H9 (cell line): ENCODE measurements at regions not wholly inside any gene's neighbourhood (a gene's known extent, or its start where the extent isn't known, plus 50 kb on each side); places are given as distances from the start of the nearest gene placed in this dataset.

Experiments used
- DNase-seq: peaks from one replicate; pipeline ENCODE4 v3.0.0-alpha.2; 2017
- H2AFZ ChIP-seq: one replicate; pipeline ENCODE4 v1.6.1; 2013; ENCODE audit warnings: mild to moderate bottlenecking, low read length, control low read depth, moderate library complexity
- H2AK5ac ChIP-seq: 2 replicates; pipeline ENCODE4 v1.6.1; 2013; ENCODE audit warnings: low read length, control low read depth, mixed read lengths; ENCODE audit not compliant: insufficient read length
- H2BK120ac ChIP-seq: one replicate; pipeline ENCODE4 v1.6.1; 2013; ENCODE audit warnings: low read depth, mild to moderate bottlenecking, low read length, control low read depth, inconsistent platforms; ENCODE audit not compliant: poor library complexity, severe bottlenecking
- H2BK12ac ChIP-seq: 2 replicates; pipeline ENCODE4 v1.6.1; 2013; ENCODE audit warnings: low read length, control low read depth, mixed read lengths, low read depth; ENCODE audit not compliant: insufficient read length
- H2BK15ac ChIP-seq: 2 replicates; pipeline ENCODE4 v1.6.1; 2013; ENCODE audit warnings: low read depth, low read length, control low read depth
- H2BK20ac ChIP-seq: one replicate; pipeline ENCODE4 v1.6.1; 2013; ENCODE audit warnings: low read depth, mild to moderate bottlenecking, low read length, control low read depth, inconsistent platforms; ENCODE audit not compliant: poor library complexity, severe bottlenecking
- H2BK5ac ChIP-seq: 2 replicates; pipeline ENCODE4 v1.6.1; 2013; ENCODE audit warnings: low read length, control low read depth, mixed read lengths; ENCODE audit not compliant: insufficient read length
- H3K14ac ChIP-seq: 2 replicates; pipeline ENCODE4 v1.6.1; 2013; ENCODE audit warnings: low read length, control low read depth; ENCODE audit not compliant: insufficient read depth
- H3K18ac ChIP-seq: 2 replicates; pipeline ENCODE4 v1.6.1; 2013; ENCODE audit warnings: low read depth, mild to moderate bottlenecking, mixed read lengths, low read length, control low read depth; ENCODE audit not compliant: insufficient read length
- H3K23ac ChIP-seq: 2 replicates; pipeline ENCODE4 v1.6.1; 2013; ENCODE audit warnings: low read length, control low read depth, mixed read lengths, low read depth; ENCODE audit not compliant: insufficient read length
- H3K23me2 ChIP-seq: 2 replicates; pipeline ENCODE4 v1.6.1; 2013; ENCODE audit warnings: low read depth, mild to moderate bottlenecking, mixed read lengths, low read length, control low read depth; ENCODE audit not compliant: insufficient read length, poor library complexity, severe bottlenecking
- H3K27ac ChIP-seq: 2 replicates; pipeline ENCODE4 v1.5.1; 2013; ENCODE audit warnings: low read length, control low read depth, mixed read lengths, low read depth; ENCODE audit not compliant: insufficient read length
- H3K27me3 ChIP-seq: 2 replicates; pipeline ENCODE4 v1.6.1; 2013; ENCODE audit warnings: low read length, control low read depth, inconsistent platforms; ENCODE audit not compliant: insufficient read depth
- H3K4ac ChIP-seq: 2 replicates; pipeline ENCODE4 v1.6.1; 2013; ENCODE audit warnings: low read depth, mild to moderate bottlenecking, control low read depth, inconsistent platforms, low read length, moderate library complexity
- H3K4me1 ChIP-seq: 2 replicates; pipeline ENCODE4 v1.6.1; 2013; ENCODE audit warnings: low read length, control low read depth, inconsistent platforms; ENCODE audit not compliant: insufficient read depth
- H3K4me2 ChIP-seq: 2 replicates; pipeline ENCODE4 v1.6.1; 2013; ENCODE audit warnings: low read length, control low read depth, mixed read lengths; ENCODE audit not compliant: insufficient read length, insufficient read depth
- H3K56ac ChIP-seq: 2 replicates; pipeline ENCODE4 v1.6.1; 2013; ENCODE audit warnings: low read depth, mild to moderate bottlenecking, mixed read lengths, low read length, control low read depth; ENCODE audit not compliant: insufficient read length
- H3K79me1 ChIP-seq: 2 replicates; pipeline ENCODE4 v1.6.1; 2013; ENCODE audit warnings: low read depth, mild to moderate bottlenecking, moderate library complexity, low read length, control low read depth, inconsistent platforms; ENCODE audit not compliant: insufficient read depth, poor library complexity, severe bottlenecking
- H3K79me2 ChIP-seq: 2 replicates; pipeline ENCODE4 v1.6.1; 2013; ENCODE audit warnings: low read length, control low read depth, inconsistent platforms; ENCODE audit not compliant: insufficient read depth
- H3K9ac ChIP-seq: 2 replicates; pipeline ENCODE4 v1.6.1; 2013; ENCODE audit warnings: low read length, control low read depth, mixed read lengths; ENCODE audit not compliant: insufficient read length; ENCODE audit errors: extremely low read depth
- H3K9me3 ChIP-seq: one replicate; pipeline ENCODE4 v1.6.1; 2013; ENCODE audit warnings: low read depth, low read length, inconsistent platforms; ENCODE audit not compliant: control insufficient read depth
- H3T11ph ChIP-seq: one replicate; pipeline ENCODE4 v1.6.1; 2013; ENCODE audit warnings: mild to moderate bottlenecking, low read length, control low read depth, inconsistent platforms
- H4K20me1 ChIP-seq: one replicate; pipeline ENCODE4 v1.6.1; 2013; ENCODE audit not compliant: control insufficient read depth, insufficient read length, insufficient read depth
- H4K5ac ChIP-seq: 2 replicates; pipeline ENCODE4 v1.6.1; 2013; ENCODE audit warnings: low read depth, mild to moderate bottlenecking, mixed read lengths, low read length, control low read depth; ENCODE audit not compliant: insufficient read length
- H4K8ac ChIP-seq: replicated peaks from 2 replicates; pipeline ENCODE4 v1.6.1; 2013; ENCODE audit warnings: low read length, control low read depth, mixed read lengths, low read depth; ENCODE audit not compliant: insufficient read length
- H4K91ac ChIP-seq: 2 replicates; pipeline ENCODE4 v1.6.1; 2013; ENCODE audit warnings: low read depth, mild to moderate bottlenecking, moderate library complexity, mixed read lengths, low read length, control low read depth; ENCODE audit not compliant: insufficient read length
- H3K27ac Mint-ChIP-seq, 3 experiments: 2 replicates in 2 of 3; 3 replicates in 1 of 3; pipeline ENCODE4 v1.8.0; 2020 to 2021; ENCODE audit warnings: mixed read lengths in 3 of 3, mild to moderate bottlenecking in 1 of 3, moderate library complexity in 1 of 3
- H3K27me3 Mint-ChIP-seq: 2 replicates; pipeline ENCODE4 v1.8.0; 2021; ENCODE audit warnings: low read depth, mild to moderate bottlenecking, moderate library complexity, mixed read lengths
- H3K36me3 Mint-ChIP-seq, 3 experiments: 2 replicates in 2 of 3; 3 replicates in 1 of 3; pipeline ENCODE4 v1.8.0; 2020 to 2021; ENCODE audit warnings: low read depth in 3 of 3, mixed read lengths in 3 of 3; ENCODE audit not compliant: insufficient read depth in 1 of 3
- H3K4me1 Mint-ChIP-seq, 2 experiments: 2 replicates each; pipeline ENCODE4 v1.8.0; 2020; ENCODE audit warnings: mixed read lengths in 2 of 2
- H3K4me3 Mint-ChIP-seq, 2 experiments: 2 replicates in 1 of 2; 3 replicates in 1 of 2; pipeline ENCODE4 v1.8.0; 2020 to 2021; ENCODE audit warnings: mild to moderate bottlenecking in 2 of 2, mixed read lengths in 2 of 2, moderate library complexity in 1 of 2
- H3K9me3 Mint-ChIP-seq, 2 experiments: 2 replicates in 1 of 2; 3 replicates in 1 of 2; pipeline ENCODE4 v1.8.0; 2020; ENCODE audit warnings: mild to moderate bottlenecking in 2 of 2, mixed read lengths in 2 of 2, moderate library complexity in 1 of 2
- CTCF ChIP-seq: fragments of 200-600 bp; sonication (generic); conservative IDR thresholded peaks from 3 replicates; pipeline ENCODE4 v1.8.0; 2021; ENCODE audit warnings: antibody characterized with exemption, mild to moderate bottlenecking
- WGBS: extraction: QIAGEN DNeasy Blood & Tissue Kit; methylation state at CpG from one replicate; pipeline ENCODE4 v1.1.7; 2013; ENCODE audit warnings: missing lambda C conversion rate, low lambda C conversion rate, mixed read lengths; ENCODE audit not compliant: insufficient read length; ENCODE audit errors: extremely low coverage; 5-methylcytosine and 5-hydroxymethylcytosine counted together

GRCh38 chr2:122029945-122030344 lies 274.5 kb downstream of the TSN start:
- Histone ChIP-seq H3K79me2 (no peaks in the 10 kb centered on the region), H2BK20ac (no peak overlapping the region), H2BK120ac (no peak overlapping the region), H4K8ac (no peak overlapping the region), H3K23ac (no peak overlapping the region), H3K79me1 (no peaks in the 10 kb centered on the region), H3K27me3 (no peaks in the 10 kb centered on the region), H3K4me2 (no peak overlapping the region), H2BK5ac (no peak overlapping the region), H4K91ac (no peak overlapping the region), H3T11ph (no peak overlapping the region), H3K23me2 (no peaks in the 10 kb centered on the region), H3K4ac (no peak overlapping the region), H4K5ac (no peak overlapping the region), H3K4me1 (peaks cover 5% of the 10 kb centered on the region; the same call in 1 of the 2 replicates), H3K14ac (no peak overlapping the region), H3K56ac (no peak overlapping the region), H2BK12ac (no peak overlapping the region), H4K20me1 (no peaks in the 10 kb centered on the region), H2AFZ (no peak overlapping the region), H2BK15ac (no peak overlapping the region), H3K9ac (no peak overlapping the region), H3K27ac (no peak overlapping the region), H2AK5ac (no peak overlapping the region), H3K9me3 (no peaks in the 10 kb centered on the region), H3K18ac (no peak overlapping the region)
- TF ChIP-seq CTCF = no peak
- Mint-ChIP-seq H3K4me3 (no peak overlapping the region), H3K27me3 (peaks cover 5% of the 10 kb centered on the region), H3K27ac (no peak overlapping the region), H3K4me1 (peaks cover 27 to 33% of the 10 kb centered on the region in 2 experiments), H3K36me3 (no peaks in the 10 kb centered on the region), H3K9me3 (no peaks in the 10 kb centered on the region)
- DNase-seq = no peak
- WGBS = no CpG with 5 or more reads among the region's 3 CpGs
